Esophagus squamous epithelium (tissue), 4 donors: ENCODE measurements at regions not wholly inside any gene's neighbourhood (a gene's known extent, or its start where the extent isn't known, plus 50 kb on each side); places are given as distances from the start of the nearest gene placed in this dataset.

Experiments
- CTCF ChIP-seq, 6 experiments: fragments of 450-650 bp in 4 of 6; fragments of 200-600 bp in 2 of 6; sonication (generic) in 2 of 6; IDR thresholded peaks; one replicate each; pipeline ENCODE4 v1.5.1; 2016 to 2019; ENCODE audit warnings: antibody characterized with exemption in 6 of 6, mild to moderate bottlenecking in 4 of 6, moderate library complexity in 4 of 6
- POLR2A ChIP-seq, 4 donors: fragments of 450-650 bp; IDR thresholded peaks; one replicate each; pipeline ENCODE4 v1.6.1; 2017; ENCODE audit warnings: antibody characterized with exemption in 4 of 4, mild to moderate bottlenecking in 4 of 4, moderate library complexity in 3 of 4

- TF ChIP-seq CTCF (IDR thresholded peaks at IDR 0.05), result no peak
- no peak for TF ChIP-seq POLR2A (IDR thresholded peaks at IDR 0.05)
These were observed 974.3 kb upstream of the CELF4 start for GRCh38 chr18:38539856-38540255.
